ENCODE measurements at regions not wholly inside any gene's neighbourhood (a gene's known extent, or its start where the extent isn't known, plus 50 kb on each side); places are given as distances from the start of the nearest gene placed in this dataset.
A peak's percentile ranks its signal among the peaks of the same experiment; 100 is the strongest.
"Not testable (repeated sequence)": the region's sequence is repeated elsewhere in the genome, so short reads cannot be mapped to it uniquely, and the experiment has no call there.

DNA sequence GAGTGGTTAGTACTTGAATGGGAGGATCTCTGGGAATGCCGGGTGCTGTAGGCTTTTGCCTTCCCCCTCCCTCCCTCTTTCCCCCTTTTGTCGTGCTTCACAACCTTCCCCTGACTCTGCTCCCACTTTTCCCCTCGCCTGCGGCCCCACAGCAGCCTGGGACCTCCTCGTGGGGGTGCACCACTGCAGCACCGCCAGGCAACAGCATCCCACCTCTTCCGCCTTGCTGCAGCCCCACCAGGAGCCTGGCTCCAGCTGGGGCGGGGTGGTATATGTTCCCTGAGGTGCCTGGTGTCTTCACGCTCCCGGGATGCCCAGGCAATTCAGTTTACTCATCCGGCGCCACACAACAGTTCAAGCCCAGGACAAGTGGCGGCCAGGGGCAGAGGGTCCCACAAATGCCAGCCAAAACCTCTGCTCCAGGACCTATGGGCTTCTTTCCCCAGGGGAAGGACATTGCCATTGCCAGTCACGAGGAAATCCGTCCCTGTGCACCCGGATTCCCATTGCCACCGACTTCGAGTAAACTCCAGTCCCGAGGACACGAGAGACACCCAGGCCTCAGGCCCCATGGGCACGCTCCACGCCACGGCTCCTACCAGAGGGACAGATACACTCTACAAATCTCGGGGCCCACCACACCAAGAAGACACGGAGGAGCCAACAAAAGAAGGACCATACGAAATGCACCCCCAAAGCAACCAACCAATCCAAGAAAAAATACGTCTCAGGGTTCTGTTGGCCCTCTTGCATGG is 181.7 kb downstream of the ALG10 start:
- DNase-seq = no peak

DNA sequence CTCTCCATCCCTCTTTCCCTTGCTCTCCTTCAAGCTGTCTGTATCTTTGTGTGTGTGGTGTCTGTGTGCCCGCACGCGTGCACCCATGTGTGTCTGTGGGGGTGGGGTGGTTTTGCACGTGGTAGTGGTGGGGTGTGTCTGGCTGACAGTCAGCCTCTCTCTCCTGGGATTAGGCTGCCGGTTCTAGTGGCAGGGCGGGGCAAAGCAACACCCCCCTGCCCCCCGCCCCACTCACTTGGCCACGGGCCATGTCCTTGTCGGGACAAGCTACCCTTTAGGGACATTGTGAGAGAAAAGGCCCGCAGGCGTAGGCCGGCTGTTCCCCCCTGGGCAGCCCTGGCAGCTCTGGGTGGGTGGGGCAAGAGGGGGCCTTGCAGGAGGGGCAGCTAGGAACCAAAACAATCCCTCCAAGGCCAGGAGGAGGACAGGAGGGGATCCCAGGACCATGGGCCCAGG is 182.6 kb downstream of the ALG10 start:
- no peak for DNase-seq

DNA sequence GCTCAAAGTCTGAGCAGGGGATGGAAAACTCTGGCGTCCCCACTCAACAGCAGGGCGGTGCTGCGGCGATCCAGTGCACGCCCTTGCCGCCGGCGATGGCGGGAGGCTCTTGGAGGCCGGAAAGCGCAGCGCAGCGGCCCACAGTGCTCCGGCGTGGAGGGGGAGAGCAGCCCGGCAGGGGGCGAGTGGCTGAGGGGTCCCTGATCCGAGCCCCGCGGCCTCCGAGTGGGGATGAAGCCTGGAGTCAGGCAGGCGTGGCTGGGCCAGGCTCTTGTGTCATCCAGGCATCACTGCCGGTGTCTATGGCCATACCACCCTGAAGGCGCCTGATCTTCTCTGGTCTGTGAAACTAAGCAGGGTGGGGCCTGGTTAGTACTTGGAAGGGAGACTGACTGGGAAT is 183.1 kb downstream of the ALG10 start:
- no peak for DNase-seq

DNA sequence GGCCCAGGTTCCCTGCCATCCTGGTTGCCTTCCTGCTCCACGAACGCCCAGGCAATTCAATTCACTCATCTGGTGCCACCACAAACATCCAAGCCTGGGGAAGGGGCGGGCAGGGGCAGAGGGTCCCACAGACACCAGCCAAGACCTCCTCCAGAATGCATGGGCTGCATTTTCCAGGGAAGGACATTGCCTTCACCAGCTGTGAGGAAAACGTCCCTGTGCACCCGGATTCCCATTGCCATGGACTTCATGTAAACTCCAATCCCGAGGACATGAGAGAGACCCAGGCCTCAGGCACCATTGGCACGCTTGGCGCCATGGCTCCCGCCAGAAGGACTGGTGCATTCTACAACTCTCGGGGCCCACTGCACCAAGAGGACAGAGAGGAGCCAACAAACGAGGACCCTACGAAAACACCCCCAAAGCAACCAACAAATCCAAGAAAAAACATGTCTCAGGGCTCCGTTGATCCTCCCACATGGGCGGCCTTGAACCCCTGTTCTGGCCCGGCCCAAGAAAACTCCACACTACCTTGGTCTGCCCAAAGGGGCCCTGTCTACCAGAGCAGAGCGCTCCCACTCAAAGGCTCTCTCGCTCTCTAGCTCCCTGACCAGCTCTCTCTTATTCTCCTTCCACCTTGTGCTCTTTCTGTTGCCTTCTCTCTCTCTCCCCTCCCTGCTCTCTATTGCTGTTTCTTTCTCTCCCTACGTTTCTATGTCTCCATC is 183.9 kb downstream of the ALG10 start:
- DNase-seq = no peak

DNA sequence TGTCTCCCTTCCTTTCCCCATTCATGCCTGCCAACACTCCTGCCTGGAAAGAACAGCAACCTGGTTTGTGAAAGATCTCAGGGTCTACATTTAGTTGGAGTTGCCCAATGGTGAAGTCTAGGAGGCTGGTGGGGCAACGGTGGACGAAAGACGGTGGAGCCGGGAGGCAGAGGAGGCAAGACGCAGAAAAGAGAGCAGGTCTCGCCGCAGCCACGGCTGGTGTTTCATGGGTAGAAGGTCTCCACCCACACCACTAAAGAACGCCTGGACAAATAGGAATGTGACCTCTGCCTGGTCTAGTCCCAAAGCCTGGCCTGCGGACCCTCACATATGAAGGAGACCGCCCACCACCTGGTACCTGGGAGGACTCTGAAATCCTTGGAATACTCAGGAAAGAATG is 185.6 kb downstream of the ALG10 start:
- no peak for DNase-seq

DNA sequence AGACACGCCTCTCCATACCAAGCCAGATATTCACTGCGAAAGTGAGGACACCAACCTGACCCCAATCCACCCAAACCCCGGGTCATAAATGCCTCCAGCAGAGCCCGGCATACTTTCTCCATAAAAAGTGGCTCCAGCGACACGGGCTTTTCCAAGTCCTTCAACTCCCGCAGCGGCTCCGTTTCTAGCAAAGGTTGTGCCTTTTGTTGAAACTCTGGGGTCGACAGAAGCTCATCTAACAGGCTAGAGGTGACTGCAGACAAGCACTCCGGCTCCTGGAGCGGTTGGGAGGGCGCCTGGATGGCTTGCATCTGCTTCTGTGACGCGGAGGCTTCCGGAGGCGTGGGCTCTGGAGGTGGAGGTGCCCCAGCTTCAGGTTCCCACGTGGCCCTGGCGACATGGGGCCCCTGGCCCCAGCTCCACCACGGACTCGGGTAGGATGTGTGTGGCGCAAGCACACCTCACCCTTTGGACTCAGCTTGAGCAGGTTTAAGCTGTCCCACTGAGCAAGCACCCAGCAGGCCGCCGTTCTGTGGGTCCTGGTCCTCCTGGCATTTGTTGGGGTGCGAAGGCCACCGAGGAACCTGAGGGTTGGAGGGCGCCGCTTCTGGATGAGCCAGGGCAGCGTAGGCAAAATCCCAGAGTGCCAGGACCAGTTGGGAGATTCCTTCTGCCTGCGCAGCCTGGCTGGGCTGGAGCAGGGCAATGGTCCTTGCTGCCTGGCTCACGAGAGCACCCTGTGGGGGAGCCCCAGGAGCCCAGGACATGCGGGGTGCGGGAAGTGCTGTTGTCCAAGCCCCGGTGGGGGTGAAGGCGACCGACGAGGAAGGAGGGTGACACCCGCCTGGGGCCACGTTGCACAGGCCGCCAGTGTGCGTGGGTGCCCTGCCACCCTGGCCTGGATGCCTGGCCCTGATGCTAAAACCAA is 186.3 kb downstream of the ALG10 start:
- DNase-seq = no peak

DNA sequence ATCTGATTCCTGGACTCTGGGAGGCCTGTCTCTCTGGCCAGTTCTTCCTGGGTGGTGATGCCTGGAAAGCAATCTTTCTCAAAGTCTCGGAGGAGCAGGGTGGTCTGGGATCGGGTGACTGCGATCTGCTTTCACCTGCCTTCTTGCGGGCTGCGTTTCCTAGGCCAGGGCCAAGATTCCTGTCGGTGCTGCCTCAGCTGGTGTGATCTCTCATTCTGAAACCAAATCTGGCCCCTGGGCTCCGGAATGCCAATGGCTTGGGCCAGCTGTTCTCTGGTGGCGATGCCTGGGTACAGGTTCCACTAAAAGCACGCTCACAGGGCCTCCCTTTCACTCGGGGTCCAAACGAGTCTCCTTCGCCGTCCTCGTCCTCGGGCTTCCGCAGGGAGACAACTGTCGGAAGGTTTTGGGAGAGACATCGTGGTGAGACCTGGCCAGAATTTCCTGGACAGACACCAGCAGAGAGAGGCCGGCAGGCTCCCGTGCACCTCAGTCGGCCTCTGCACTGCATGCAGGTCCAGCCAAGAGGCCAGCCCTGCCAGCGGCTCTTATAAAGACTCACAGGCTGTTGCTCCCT is 187.1 kb downstream of the ALG10 start:
- DNase-seq = no peak

DNA sequence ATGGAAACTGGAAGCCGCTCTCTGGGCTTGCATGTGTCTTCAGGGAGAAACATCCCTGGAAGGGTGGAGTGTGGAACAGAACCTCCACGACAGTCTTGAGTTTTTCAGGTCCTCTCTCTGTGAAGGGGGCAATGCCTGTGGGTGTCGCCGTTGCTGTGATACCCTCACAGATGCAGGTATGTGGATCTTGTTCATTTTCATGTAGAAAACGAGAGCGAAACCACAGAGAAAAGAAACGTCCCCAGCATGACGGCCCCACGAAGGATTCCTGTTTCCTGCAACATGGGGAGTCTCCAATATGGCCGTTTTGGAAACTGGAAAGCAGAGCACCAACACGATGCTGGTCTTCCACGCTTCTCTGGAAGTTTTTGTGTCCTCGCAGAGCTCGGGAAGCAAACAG is 187.9 kb downstream of the ALG10 start:
- DNase-seq = no peak

DNA sequence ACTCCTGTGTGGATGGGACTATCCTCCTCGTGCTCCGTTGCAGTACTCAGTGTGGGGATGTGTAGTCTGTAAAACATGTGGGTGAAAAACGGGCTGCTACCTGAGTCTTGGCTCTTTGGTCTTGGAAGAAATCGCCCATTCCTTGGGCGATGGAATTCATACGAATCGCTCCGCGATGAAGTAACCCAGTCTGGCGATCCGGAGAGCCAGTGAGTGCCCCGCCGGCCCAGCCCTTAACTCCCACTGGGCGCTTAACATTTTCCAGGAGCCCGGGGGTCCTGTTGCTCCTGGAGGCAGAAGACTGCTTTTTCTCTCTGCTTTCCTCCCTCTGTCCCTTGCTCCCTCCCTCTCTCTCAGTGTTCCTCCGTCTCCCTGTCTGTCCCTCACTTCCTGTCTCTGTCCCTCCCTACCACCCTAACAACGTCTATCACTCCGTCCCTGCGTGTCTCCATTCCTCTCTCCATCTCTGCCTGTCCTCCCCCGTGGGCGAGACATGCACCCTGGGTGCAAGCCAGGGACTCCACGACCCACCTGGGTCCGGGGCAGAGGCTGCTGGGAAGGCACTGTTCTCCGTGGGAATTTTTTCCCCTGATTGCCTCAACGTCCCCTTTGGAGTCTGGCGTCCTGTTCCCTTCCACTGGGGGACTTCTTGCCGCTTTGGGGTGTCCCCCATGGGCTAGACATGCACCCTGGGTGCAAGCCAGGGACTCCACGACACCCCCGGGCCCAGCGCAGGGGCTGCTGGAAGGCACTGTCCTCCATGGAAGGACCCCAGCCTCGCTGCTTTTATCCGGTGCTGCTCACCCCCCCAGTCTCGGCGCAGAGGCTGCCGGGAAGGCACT is 188.6 kb downstream of the ALG10 start:
- no peak for DNase-seq

DNA sequence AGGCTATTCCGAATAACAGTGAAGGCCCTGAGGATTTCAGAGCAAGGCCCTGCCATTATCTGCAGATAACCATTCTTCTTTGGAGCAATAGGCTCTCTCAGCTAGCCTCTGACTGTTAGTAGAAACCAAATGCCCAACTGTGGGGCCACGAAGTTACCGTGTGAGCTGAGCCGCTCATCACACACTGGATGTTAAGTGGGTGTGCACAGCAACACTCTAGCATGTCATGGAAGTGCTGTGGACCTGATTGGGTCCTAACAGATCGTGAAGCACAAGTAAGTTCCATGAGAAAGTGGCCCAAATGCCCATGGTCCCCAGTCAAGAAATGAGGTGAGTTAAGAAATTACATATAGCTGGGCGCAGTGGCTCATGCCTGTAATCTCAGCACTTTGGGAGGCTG is 190.4 kb downstream of the ALG10 start:
- DNase-seq = no peak

DNA sequence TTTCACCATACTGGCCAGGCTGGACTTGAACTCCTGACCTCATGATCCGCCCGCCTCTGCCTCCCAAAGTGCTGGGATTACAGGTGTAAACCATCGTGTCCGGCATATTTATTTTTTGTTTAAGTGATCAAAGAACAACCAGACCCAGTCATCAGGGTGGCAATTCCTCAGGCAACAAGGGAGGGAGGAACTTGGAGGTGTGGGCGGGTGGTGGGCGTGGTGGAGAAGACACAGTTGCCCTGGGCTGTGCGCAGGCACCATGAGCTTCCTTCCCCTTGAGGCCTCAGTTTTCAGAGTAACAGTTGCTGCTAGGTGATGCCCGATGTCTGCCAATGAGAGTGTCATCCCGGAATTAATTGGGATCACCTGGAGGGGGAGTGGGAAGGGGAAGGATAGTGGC is 191.7 kb downstream of the ALG10 start:
- no peak for DNase-seq

DNA sequence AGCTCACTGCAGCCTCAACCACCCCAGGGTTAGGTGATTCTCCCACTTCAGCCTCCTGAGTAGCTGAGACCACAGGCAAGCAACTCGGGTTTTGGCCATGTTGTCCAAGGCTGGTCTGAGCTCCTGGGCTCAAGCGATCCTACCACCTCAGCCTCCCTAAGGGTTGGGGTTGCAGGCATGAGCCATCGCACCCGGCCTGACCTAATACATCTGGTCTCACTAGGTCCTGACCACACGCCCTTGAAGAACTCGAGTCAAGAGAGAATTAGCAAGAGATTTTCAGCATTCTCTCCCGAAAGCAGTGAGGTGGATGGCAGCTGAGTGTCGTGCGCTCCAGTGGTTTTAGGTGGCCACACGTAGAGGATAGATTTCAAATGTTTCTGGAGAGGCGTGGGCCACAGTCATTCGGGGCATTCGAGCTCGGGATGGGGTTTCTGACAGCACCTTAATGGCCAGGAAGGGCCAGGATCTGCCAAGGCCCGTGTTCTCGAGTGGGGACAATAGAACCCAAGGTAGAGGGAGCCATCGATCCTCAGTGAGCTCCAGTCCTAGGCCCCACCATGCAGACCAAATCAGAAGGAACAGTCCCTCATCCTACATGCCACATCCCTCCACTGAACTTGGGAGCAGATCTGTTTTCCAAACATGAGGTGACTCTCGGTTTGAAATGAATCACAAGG is 193.1 kb downstream of the ALG10 start:
- no peak for DNase-seq

DNA sequence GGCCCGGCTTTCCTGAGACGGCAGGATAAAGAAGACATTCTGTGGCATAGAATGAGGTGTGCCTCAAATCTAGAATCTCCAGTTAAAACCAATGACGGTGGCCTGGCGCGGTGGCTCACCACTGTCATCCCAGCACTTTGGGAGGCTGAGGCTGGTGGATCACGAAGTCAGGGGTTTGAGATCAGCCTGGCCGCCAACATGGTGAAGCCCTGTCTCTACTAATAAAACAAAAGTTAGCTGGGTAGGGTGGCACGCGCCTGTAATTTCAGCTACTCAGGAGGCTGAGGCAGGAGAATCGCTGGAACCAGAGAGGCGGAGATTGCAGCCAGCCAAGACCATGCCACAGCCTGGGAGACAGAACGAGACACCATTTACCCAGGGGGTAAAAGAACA is 193.6 kb downstream of the ALG10 start:
- no peak for DNase-seq

DNA sequence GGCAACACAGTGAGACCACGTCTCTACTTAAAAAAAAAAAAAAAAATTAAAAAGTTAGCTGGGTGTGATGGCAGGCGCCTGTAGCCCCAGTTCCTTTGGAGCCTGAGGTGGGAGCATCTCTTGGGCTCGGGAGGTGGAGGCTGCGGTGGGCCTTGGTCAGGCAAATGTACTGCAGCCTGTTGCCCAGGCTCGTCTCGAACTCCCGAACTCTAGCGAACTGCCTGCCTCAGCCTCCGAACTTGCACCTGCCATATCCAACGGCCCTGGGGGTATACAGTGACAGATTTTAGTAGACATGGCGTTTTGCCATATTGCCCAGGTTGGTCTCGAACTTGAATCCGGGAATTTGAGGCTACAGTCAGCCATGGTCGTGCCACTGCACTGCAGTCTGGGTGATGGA is 195.4 kb downstream of the ALG10 start:
- no peak for DNase-seq

DNA sequence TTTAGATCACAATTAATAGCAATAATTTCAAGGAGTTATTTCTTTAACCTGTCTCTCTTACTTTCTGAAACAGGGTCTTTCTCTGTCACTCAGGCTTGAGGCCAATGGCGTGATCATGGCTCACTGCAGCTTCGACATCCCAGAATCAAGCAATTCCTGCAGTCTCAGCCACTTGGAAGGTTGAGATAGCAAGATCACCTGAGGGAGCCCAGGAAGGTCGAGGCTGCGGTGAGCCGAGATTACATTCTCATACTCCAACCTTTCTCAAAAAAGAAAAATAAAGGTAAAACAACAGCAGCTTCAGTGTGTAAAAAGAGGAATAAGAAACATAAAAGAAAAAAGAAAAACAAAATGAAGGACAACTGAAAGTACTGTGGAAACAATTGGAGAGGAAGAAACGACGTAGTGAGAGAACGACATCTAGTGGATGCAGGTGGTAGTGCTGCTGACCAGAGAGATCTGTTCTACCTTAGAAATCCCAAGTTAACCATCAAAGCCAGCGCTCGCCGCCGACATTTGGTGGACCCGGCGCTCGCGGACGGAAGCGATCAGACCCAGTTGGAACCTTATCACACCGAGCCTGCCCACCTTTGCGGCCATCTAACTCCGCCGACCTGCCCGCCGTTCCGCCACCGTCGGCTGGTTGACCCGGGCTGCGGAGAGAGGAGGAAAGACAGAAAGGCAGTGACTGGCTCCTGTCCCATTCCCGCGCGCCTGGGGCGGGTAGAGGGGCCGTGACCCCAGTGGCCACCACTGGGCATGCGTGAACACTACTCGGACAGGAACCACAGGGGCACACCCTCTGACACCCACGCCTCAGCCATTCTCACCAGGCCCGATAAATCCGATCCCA is 196.1 kb downstream of the ALG10 start:
- peak; percentile 48 for DNase-seq

DNA sequence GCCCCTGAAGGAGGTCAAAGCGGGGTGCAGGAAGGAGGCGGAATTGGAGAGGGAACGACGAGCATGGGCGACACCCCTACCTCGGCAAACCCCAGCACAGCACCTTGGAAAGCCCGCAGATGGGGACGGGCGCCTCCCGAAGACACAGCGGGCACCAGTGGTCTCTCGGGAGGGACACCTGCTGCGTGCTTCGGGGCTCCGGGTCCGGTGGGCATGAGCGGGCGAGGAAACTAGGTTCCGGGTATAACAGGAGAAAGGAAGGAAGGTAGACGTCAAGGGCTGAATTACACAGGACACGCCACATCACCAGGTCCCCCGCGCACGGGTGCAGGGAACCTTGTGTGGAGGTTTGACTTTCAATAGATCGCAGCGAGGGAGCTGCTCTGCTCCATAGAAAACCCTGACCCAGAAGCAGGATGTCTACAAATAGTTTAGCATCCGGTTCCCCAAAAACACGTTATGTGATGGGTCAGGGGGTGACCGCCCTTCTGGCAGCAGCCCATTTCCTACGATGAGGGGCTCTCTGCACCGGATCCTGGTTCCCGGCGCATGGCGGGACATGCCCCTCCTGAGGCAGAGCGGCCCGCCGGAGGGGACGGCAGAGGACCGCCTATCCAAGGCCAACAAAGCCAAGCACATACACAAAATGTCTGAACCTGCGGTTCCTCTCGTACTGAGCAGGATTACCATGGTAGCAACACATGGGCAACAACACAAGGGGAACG is 196.9 kb downstream of the ALG10 start:
- no peak for DNase-seq

DNA sequence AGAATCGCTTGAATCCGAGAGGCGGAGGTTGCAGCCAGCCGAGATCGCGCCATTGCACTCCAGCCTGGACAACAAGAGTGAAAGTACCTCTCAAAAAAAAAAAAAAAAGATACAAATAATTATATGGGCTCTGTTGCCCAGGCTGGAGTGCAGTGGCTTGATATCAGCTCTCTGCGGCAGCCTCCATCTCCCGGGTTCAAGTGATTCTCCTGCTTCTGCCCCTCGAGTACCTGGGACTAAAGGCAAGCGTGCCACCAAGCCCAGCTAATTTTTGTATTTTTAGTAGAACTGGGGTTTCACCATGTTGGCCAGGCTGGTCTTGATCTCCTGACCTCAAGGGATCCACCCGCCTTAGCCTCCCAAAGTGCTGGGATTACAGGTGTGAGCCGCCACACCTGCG is 197.8 kb downstream of the ALG10 start:
- not testable (repeated sequence) for DNase-seq

DNA sequence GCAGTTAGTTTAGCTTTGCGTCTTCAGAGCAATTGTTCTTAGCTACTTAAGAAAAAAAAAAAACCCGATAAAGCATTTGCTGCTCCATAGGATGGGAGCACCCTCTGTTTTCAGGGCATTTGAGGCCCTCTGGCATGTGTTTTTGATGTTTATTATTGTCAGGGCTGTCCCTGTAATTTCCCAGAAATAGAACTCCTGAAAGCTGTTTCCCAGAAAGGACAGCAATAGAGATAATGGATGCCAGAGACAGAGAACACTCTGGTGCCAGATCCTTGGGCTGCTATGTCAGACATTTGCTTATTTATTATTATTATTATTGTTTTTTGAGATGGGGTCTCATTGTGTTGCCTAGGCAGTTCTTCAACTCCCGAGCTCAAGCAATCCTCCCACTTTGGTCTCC is 201.3 kb downstream of the ALG10 start:
- DNase-seq = no peak

DNA sequence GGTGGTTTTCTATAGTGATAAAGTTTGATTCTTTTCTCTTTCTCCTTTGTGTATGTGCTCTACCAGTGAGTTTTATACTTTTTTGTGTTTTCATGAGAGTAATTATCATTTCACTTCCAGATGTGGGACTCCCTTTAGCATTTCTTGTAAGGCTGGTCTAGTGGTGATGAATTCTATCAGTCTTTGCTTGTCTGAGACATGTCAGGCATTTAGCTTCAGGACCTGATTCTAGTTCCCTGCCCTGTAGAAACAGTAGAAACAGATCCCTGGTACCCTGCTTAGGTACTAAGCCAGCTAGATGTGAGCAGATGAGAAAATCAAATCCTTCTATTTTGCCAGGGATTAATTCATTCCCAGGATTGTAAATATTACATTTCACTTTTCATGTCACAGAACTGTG is 203.7 kb downstream of the ALG10 start:
- not testable (repeated sequence) for DNase-seq

DNA sequence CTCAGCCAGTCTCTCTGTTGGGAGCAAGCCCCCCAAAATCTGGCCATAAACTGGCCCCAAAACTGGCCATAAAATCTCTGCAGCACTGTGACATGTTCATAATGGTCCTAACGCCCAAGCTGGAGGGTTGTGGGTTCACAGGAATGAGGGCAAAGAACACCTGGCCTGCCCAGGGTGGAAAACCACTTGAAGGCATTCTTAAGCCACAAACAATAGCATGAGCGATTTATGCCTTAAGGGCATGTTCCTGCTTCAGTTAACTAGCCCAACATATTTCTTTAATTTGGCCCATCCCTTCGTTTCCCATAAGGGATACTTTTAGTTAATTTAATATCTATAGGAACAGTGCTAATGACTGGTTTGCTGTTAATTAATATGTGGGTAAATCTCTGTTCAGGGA is 205.8 kb downstream of the ALG10 start:
- not testable (repeated sequence) for DNase-seq
